Hepatocyte (in vitro differentiated cells): ENCODE measurements at regions not wholly inside any gene's neighbourhood (a gene's known extent, or its start where the extent isn't known, plus 50 kb on each side); places are given as distances from the start of the nearest gene placed in this dataset.

Source experiments
- CTCF ChIP-seq: fragments of 200-600 bp; sonication (generic); IDR thresholded peaks from 2 replicates; pipeline ENCODE4 v1.5.1; 2016; ENCODE audit warnings: antibody characterized with exemption, mild to moderate bottlenecking; ENCODE audit not compliant: poor library complexity
- EZH2 ChIP-seq: fragments of 200-600 bp; sonication (generic); IDR thresholded peaks from 2 replicates; pipeline ENCODE4 v1.6.1; 2016; ENCODE audit warnings: antibody characterized with exemption, mild to moderate bottlenecking, borderline replicate concordance
- EZH2phosphoT487 ChIP-seq: fragments of 200-600 bp; sonication (generic); IDR thresholded peaks from one replicate; pipeline ENCODE4 v1.6.1; 2018; ENCODE audit warnings: antibody characterized with exemption, mild to moderate bottlenecking, low read depth, moderate library complexity; ENCODE audit not compliant: unreplicated experiment, severe bottlenecking

- TF ChIP-seq CTCF (no peak), EZH2 (no peak), EZH2phosphoT487 (no peak)
These were observed 90.6 kb downstream of the CNTN3 start for GRCh38 chr3:74523811-74524210.
